ENCODE measurements at regions not wholly inside any gene's neighbourhood (a gene's known extent, or its start where the extent isn't known, plus 50 kb on each side); places are given as distances from the start of the nearest gene placed in this dataset.

- Histone ChIP-seq H3K79me2 (ENCODE audit: low read length) (no peaks in the 10 kb centered on the region), H4K20me1 (ENCODE audit: insufficient read depth, low read length) (no peaks in the 10 kb centered on the region), H3K27ac (ENCODE audit: low read length) (no peak overlapping the region), H2AFZ (ENCODE audit: low read depth, low read length) (no peak overlapping the region), H3K36me3 (replicated peaks; ENCODE audit: low read depth, low read length) (no peaks in the 10 kb centered on the region), H3K4me1 (ENCODE audit: low read length) (no peaks in the 10 kb centered on the region), H3K9ac (ENCODE audit: low read length) (no peak overlapping the region), H3K4me3 (ENCODE audit: low read length) (no peak overlapping the region), H3K4me2 (ENCODE audit: low read length) (no peak overlapping the region), H3K27me3 (ENCODE audit: low read depth, low read length) (peaks cover 11% of the 10 kb centered on the region; the same call in 1 of the 2 replicates), H3K9me3 (ENCODE audit: insufficient read depth, low read length) (no peaks in the 10 kb centered on the region)
- TF ChIP-seq CTCF (IDR thresholded peaks at IDR 0.05; ENCODE audit: low read depth, low read length) (no peak), EZH2phosphoT487 (IDR thresholded peaks at IDR 0.05; ENCODE audit: low read depth) (no peak)
These were observed 117.2 kb downstream of the TSN start for GRCh38 chr2:121872651-121873050.

GRCh38 chr2:121873864-121874263 lies 118.4 kb downstream of the TSN start:
- Histone ChIP-seq H3K4me2 (ENCODE audit: low read length) (no peak overlapping the region), H3K27ac (ENCODE audit: low read length) (no peak overlapping the region), H2AFZ (ENCODE audit: low read depth, low read length) (no peak overlapping the region), H4K20me1 (ENCODE audit: insufficient read depth, low read length) (no peaks in the 10 kb centered on the region), H3K9ac (ENCODE audit: low read length) (no peak overlapping the region), H3K9me3 (ENCODE audit: insufficient read depth, low read length) (no peaks in the 10 kb centered on the region), H3K4me3 (ENCODE audit: low read length) (no peak overlapping the region), H3K4me1 (ENCODE audit: low read length) (no peaks in the 10 kb centered on the region), H3K36me3 (replicated peaks; ENCODE audit: low read depth, low read length) (no peaks in the 10 kb centered on the region), H3K79me2 (ENCODE audit: low read length) (no peaks in the 10 kb centered on the region), H3K27me3 (ENCODE audit: low read depth, low read length) (peaks cover 14% of the 10 kb centered on the region; the same call in 1 of the 2 replicates)
- TF ChIP-seq CTCF (IDR thresholded peaks at IDR 0.05; ENCODE audit: low read depth, low read length), result no peak
- TF ChIP-seq EZH2phosphoT487 (IDR thresholded peaks at IDR 0.05; ENCODE audit: low read depth), result no peak

GRCh38 chr2:121875585-121876185 lies 120.2 kb downstream of the TSN start:
- Histone ChIP-seq H3K4me1 (ENCODE audit: low read length) (no peaks in the 10 kb centered on the region), H3K4me3 (ENCODE audit: low read length) (no peak overlapping the region), H3K27ac (ENCODE audit: low read length) (no peak overlapping the region), H3K9ac (ENCODE audit: low read length) (no peak overlapping the region), H3K27me3 (ENCODE audit: low read depth, low read length) (peaks cover 11% of the 10 kb centered on the region; the same call in 1 of the 2 replicates), H2AFZ (ENCODE audit: low read depth, low read length) (no peak overlapping the region), H3K4me2 (ENCODE audit: low read length) (no peak overlapping the region), H4K20me1 (ENCODE audit: insufficient read depth, low read length) (no peaks in the 10 kb centered on the region), H3K36me3 (replicated peaks; ENCODE audit: low read depth, low read length) (no peaks in the 10 kb centered on the region), H3K9me3 (ENCODE audit: insufficient read depth, low read length) (no peaks in the 10 kb centered on the region), H3K79me2 (ENCODE audit: low read length) (no peaks in the 10 kb centered on the region)
- TF ChIP-seq EZH2phosphoT487 (IDR thresholded peaks at IDR 0.05; ENCODE audit: low read depth) (no peak), CTCF (IDR thresholded peaks at IDR 0.05; ENCODE audit: low read depth, low read length) (no peak)

- no peak overlapping the region for H2AFZ ChIP-seq (ENCODE audit: low read depth, low read length)
- no peak overlapping the region for H3K4me2 ChIP-seq (ENCODE audit: low read length)
- H3K4me3 ChIP-seq (ENCODE audit: low read length), result no peak overlapping the region
- no peaks in the 10 kb centered on the region for H3K9me3 ChIP-seq (ENCODE audit: insufficient read depth, low read length)
- H3K36me3 ChIP-seq (replicated peaks; ENCODE audit: low read depth, low read length), result no peaks in the 10 kb centered on the region
- H3K79me2 ChIP-seq (ENCODE audit: low read length), result no peaks in the 10 kb centered on the region
- TF ChIP-seq EZH2phosphoT487 (IDR thresholded peaks at IDR 0.05; ENCODE audit: low read depth) (no peak), CTCF (IDR thresholded peaks at IDR 0.05; ENCODE audit: low read depth, low read length) (no peak)
- H3K9ac ChIP-seq (ENCODE audit: low read length), result no peak overlapping the region
- no peak overlapping the region for H3K27ac ChIP-seq (ENCODE audit: low read length)
- H3K4me1 ChIP-seq (ENCODE audit: low read length), result no peaks in the 10 kb centered on the region
- no peaks in the 10 kb centered on the region for H4K20me1 ChIP-seq (ENCODE audit: insufficient read depth, low read length)
- H3K27me3 ChIP-seq (ENCODE audit: low read depth, low read length), result peaks cover 11% of the 10 kb centered on the region; the same call in 1 of the 2 replicates
These were observed 121.9 kb downstream of the TSN start for GRCh38 chr2:121877366-121877765.

Measured in OCI-LY3 (cell line).